K562 (cell line): ENCODE measurements at regions not wholly inside any gene's neighbourhood (a gene's known extent, or its start where the extent isn't known, plus 50 kb on each side); places are given as distances from the start of the nearest gene placed in this dataset.

ENCODE experiments used
- CTCF ChIP-seq, 3 experiments: IDR thresholded peaks in 2 of 3; conservative IDR thresholded peaks in 1 of 3; 2 replicates each; pipeline ENCODE4 v1.5.1; 2011 to 2012; ENCODE audit warnings: low read length in 3 of 3, mild to moderate bottlenecking in 3 of 3, control low read depth in 2 of 3, improper control_type of control experiment in 1 of 3, inconsistent platforms in 1 of 3, low read depth in 1 of 3, mixed read lengths in 1 of 3, moderate library complexity in 1 of 3; ENCODE audit not compliant: insufficient read depth in 2 of 3
- TAF1 ChIP-seq: IDR thresholded peaks from 2 replicates; pipeline ENCODE4 v1.6.1; 2011; ENCODE audit warnings: mild to moderate bottlenecking, low read length, moderate library complexity; ENCODE audit not compliant: insufficient read depth, control insufficient read depth, severe bottlenecking; ENCODE audit errors: extremely low read depth

DNA sequence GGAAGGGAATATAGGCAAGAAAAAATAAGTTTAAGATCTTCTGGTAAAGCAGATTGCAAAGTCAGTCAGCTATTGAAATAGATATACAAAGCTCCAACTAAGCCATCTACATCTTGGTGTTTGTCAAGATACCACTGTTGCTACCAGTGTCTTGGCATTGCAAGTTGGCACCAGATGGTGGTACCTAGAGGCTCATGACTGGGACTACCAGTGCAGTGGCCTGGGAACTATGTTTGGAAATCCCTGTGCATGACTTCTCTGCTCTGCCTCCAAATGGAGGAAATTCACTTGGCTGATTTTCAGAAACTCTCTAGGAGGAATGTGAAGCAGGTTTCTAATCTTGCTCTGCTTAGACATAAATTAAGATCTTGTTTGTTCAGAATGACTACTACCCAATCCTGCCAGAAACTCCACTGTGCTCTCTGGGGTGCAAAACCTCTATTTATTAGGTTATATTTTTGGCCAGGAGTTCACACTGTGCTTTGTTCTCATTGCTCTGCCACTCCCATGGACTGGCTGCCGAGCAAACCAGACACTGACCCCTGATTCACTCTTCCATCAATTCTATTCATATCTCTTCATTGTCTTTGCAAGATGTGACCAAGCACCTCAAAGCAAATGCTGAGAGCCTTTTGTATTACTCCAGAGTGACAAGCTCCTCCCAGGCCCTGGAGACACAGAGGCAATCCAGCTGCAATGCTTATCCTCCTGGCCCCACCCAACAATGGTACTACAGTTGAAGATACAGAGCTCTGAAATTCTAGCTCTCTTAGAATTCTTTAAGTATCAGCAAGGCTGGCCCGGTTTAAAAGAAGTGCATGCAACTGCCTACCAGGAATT is 272.3 kb upstream of the FGF16 start:
- TF ChIP-seq CTCF (IDR thresholded peaks at IDR 0.05 in 2 of 3, conservative IDR thresholded peaks at IDR 0.05 in 1 of 3; ENCODE audit: insufficient read depth in 2 of 3, low read depth in 1 of 3, low read length in 3 of 3) = no peak
- no peak for TF ChIP-seq TAF1
